HPDE6-E6E7 (cell line): ENCODE measurements at regions not wholly inside any gene's neighbourhood (a gene's known extent, or its start where the extent isn't known, plus 50 kb on each side); places are given as distances from the start of the nearest gene placed in this dataset.
A peak's percentile ranks its signal among the peaks of the same experiment; 100 is the strongest.
"Not testable (repeated sequence)": the region's sequence is repeated elsewhere in the genome, so short reads cannot be mapped to it uniquely, and the experiment has no call there.

Experiments
- DNase-seq: peaks from one replicate; pipeline ENCODE4 v3.0.0; 2011; ENCODE audit warnings: missing footprints; ENCODE audit errors: extremely low spot score

DNA sequence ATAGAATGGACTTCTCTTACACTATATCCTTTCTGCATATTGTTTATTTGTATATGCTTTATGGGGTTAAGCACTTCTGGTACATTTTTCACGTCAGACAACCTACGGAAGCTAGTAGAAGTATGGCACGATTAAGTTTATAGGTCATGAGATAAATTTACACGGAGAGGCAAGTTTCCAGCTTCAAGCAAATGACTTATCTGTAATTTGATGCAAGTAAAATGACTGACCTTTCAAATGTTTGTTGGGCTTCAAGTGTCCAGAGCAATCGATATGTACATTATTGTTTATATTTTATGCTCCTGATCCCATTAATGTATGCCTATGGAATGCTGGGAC, 97.5 kb upstream of the EFEMP1 start:
- DNase-seq, result no peak

- DNase-seq, result no peak
These were observed 98.0 kb upstream of the EFEMP1 start for GRCh38 chr2:56021579-56021978.

- DNase-seq, result no peak
These were observed 102.0 kb upstream of the EFEMP1 start for GRCh38 chr2:56025469-56026193.

DNA sequence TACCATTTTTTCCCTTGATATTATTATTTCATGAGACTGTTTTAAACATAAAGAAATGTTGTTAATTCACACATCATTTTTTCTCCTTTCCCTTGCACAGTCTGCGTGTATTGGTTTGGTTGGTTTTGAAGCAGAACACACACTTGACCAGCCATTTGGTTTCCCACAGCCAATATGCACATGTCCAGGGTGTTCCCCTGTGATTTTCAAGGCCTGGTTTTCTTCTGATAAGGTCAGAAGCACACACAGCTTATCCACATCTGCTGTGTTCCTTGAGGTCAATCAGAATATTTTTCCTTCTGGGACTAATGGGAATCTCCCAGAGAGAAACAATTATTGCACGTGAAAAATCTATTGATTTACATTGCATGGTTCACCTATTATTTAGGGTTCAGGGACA, 103.2 kb upstream of the EFEMP1 start:
- no peak for DNase-seq

DNA sequence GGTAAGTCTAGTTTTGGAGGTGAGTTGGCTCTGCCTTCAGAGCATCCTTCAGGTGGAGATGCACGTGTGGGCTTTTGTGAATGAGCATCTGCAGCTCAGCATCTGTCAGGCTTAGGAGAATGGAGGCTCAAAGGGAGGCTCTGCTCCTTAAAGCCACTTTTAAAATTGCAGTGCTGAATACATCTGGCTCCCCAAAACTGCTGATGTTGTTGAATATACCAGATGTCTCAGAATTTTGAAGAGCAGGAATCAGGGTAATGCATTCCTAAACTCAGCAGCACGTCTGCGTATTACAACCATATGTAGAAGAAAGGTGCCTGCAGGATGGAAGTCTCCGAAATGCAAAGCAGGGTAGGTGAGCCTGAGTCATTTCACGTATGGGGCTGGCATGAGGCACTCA, 106.5 kb upstream of the EFEMP1 start:
- DNase-seq, result no peak

GRCh38 chr2:56030901-56031300, 107.3 kb upstream of the EFEMP1 start:
- DNase-seq, result no peak

- no peak for DNase-seq
These were observed 110.7 kb upstream of the EFEMP1 start for GRCh38 chr2:56034258-56034657.

GRCh38 chr2:56040189-56040588, 116.6 kb upstream of the EFEMP1 start:
- DNase-seq, result no peak

DNA sequence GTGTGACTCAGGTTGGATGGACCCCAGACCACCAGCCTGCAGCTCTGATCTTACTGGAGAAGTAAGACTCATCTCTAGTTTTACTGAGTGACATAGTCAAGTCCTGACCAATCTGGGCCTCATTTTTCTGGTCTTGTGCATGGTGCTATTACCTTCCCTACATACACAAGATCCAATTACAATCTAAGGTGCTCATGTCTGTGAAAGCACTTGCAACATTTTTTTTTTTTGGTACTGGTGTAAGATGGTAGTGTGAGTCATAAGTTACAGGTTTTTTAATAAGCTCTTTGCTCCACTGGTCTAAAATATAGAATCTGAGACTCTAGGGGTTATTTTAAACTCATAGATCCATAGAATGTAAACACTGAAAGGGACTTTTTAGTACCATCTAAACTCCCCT, 117.3 kb upstream of the EFEMP1 start:
- DNase-seq, result no peak

- DNase-seq, result no peak
These were observed 123.6 kb upstream of the EFEMP1 start for GRCh38 chr2:56047136-56047535.

DNA sequence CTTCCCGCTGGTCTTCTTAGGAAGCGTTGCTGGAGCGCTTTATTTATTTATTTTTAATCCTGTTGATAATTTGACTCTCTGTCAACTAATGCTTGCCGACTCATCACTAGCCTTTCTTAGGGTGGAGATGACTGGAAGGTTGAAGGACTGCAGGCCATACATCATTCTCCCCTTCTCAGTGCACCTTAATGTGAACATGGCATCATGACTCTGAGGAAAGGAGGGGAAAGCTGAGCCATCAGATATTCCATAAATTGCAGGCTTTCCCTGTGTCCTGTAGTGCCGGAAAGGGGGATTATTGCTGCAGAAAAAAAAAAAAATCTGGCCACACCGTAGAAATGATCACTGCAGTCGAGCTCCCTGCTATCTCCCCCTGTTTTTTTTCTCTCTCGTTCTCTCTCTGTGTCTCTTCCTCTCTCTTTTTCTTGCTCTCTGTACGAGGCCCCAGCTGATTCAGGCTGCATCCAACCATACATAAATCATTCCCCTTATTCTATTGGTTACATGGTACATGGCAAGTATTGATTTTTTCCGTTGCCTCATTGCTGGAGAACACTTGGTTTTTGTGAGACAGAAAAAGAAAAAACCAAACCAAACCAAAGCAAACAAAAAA, 125.8 kb upstream of the EFEMP1 start:
- DNase-seq, result no peak

DNA sequence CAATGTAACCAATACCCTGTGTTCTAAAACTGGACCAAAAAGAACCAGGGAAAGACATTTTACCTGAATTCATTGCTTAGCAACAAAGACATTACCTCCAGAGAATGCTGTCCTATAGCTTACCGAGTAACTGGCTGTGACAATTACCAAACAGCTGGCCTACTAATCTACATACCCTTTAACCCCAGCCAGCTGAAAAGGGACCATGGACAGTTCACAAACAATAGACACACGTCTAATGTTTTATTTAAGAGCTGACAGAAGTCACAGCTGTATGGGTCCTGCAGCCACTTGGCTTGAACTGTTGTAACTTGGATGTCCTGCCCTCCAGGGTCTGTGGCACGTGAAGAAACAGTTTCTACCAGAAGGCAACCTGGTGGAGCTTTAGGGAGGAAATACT, 130.1 kb upstream of the EFEMP1 start:
- no peak for DNase-seq

DNA sequence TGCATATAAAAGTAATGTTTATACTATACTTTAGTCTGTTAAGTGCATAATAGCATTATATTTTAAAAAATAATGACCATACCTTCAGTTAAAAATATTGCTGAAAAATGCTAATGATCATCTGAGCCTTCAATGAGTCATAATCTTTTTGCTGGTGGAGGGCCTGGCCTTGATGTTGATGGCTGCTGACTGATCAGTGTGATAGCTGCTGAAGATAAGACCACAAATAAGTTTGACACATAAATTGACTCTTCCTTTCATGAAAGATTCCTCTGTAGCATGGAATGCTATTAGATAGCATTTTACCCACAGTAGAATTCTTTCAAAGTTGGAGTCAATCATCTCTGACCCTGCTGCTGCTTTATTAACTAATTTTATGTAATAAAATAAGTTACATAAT, 128.4 kb upstream of the CCDC85A start:
- no peak for DNase-seq

DNA sequence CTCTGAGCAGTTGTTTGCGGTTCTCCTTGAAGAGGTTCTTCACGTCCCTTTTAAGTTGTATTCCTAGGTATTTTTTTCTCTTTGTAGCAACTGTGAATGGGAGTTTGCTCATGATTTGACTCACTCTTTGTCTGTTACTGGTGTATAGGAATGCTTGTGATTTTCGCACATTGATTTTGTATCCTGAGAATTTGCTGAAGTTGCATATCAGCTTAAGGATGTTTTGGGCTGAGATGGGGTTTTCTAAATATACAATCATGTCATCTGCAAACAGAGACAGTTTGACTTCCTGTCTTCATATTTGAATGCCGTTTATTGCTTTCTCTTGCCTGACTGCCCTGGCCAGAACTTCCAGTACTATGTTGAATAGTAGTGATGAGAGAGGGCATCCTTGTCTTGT, 122.5 kb upstream of the CCDC85A start:
- DNase-seq, result not testable (repeated sequence)

DNA sequence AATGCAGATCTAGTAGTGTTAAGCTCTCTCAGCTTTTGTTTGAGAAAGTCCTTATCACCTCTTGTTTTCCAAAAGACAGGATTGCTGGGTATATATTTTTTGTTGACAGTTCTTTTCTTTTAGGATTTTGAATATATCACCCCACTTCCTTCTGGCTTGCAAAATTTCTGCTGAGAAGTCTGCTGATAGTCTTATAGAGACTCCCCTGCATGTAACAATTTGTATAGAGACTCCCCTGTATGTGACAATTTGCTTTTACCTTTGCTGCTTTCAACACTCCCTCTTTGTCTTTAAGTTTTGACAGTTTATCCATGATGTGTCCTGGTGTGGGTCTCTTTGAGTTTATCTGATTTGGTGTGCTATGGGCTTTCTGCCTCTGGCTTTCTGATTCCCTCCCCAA, 115.0 kb upstream of the CCDC85A start:
- DNase-seq, result no peak

GRCh38 chr2:56077359-56077915, 106.4 kb upstream of the CCDC85A start:
- DNase-seq, result peak; percentile 21

GRCh38 chr2:56082665-56083064, 101.1 kb upstream of the CCDC85A start:
- DNase-seq, result no peak

GRCh38 chr2:56084111-56084901, 99.5 kb upstream of the CCDC85A start:
- no peak for DNase-seq

DNA sequence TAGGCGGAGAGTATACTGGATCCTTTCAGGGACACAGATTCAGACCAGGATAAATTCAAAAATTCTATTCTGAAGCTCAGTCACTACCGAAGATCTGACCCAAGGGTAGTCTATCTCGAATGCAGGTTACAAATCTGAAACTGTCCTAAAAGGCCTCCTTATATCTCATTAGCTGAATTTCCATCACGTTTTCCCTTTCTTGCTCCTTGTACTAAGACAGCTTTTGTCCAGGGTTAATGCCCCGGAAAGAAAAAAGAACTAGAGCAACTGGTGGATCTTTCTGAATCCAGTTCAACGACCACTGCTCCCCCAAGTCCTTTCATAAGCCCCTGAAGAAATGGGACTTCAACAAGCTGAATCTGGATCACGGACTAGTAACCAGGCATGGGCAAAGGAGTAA, 97.5 kb upstream of the CCDC85A start:
- no peak for DNase-seq

- no peak for DNase-seq
These were observed 95.4 kb upstream of the CCDC85A start for GRCh38 chr2:56088411-56088810.

- DNase-seq, result no peak
These were observed 93.9 kb upstream of the CCDC85A start for GRCh38 chr2:56089931-56090330.

- DNase-seq, result no peak
These were observed 83.8 kb upstream of the CCDC85A start for GRCh38 chr2:56099963-56100362.

GRCh38 chr2:56100791-56101312, 82.9 kb upstream of the CCDC85A start:
- no peak for DNase-seq
